GM12864 (cell line): ENCODE measurements at regions not wholly inside any gene's neighbourhood (a gene's known extent, or its start where the extent isn't known, plus 50 kb on each side); places are given as distances from the start of the nearest gene placed in this dataset.

ENCODE experiments used
- DNase-seq: peaks from one replicate; pipeline ENCODE4 v3.0.0-alpha.2; 2011; ENCODE audit warnings: low read depth
- H3K4me3 ChIP-seq: 2 replicates; pipeline ENCODE4 v1.5.1; 2011; ENCODE audit warnings: mild to moderate bottlenecking, low read depth, low read length, control low read depth
- TF ChIP-seq, protein P1 (sequence below): IDR thresholded peaks from 2 replicates; pipeline ENCODE4 v1.5.1; 2011; ENCODE audit warnings: low read depth, mild to moderate bottlenecking, moderate library complexity, low read length, control low read depth, inconsistent platforms; ENCODE audit errors: missing control alignments

DNA sequence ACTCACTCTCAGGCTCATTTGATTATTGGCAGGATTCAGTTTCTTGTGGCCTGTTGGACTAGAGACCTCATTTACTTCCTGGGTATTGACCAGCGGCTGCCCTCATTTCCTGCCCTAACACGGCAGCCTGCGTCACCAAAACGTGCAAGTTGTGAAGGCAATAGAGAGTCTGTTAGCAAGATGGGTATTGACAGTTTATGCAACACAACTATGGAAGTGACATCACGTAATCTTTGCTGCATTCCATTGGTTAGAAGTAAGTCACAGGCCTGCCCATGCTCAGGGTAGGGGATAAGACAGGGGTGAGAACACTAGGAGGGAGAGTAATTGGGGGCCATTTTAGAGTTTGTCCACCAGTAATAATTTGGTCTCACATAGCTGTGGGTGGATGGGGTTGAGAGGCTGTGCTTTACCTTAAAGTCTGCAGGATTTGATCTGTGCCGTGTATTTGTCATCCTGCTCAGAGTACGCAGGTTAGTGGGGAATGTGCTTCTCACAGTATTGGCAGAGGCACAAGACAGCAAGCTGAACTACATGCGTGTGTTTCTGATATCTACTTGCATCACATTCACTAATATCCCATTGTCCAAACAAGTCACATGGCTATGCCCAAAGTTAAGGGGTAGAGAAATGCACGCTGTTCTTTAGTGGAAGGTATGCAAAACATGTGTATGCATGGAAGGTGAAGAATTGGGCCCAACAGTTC, 83.3 kb downstream of the EDEM1 start:
- TF ChIP-seq, protein P1, sequence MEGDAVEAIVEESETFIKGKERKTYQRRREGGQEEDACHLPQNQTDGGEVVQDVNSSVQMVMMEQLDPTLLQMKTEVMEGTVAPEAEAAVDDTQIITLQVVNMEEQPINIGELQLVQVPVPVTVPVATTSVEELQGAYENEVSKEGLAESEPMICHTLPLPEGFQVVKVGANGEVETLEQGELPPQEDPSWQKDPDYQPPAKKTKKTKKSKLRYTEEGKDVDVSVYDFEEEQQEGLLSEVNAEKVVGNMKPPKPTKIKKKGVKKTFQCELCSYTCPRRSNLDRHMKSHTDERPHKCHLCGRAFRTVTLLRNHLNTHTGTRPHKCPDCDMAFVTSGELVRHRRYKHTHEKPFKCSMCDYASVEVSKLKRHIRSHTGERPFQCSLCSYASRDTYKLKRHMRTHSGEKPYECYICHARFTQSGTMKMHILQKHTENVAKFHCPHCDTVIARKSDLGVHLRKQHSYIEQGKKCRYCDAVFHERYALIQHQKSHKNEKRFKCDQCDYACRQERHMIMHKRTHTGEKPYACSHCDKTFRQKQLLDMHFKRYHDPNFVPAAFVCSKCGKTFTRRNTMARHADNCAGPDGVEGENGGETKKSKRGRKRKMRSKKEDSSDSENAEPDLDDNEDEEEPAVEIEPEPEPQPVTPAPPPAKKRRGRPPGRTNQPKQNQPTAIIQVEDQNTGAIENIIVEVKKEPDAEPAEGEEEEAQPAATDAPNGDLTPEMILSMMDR: no peak
- H3K4me3 ChIP-seq: no peak overlapping the region
- DNase-seq: no peak

DNA sequence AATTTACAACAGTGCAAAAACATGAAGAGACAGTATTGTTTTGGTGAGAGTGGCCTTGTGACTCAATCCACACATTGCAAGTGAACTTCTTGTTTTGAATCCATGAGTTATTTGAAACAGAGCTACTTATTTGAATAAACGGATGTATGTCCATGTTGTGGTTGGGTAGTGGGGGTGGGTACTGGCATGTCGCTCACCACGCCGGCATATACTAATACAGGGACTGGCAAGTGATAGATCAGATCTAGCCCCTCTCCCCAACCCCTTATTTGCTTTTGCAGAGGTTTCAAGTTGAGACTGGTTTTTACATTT, 83.8 kb downstream of the EDEM1 start:
- no peak for DNase-seq
- TF ChIP-seq, protein P1: no peak
- no peak overlapping the region for H3K4me3 ChIP-seq

- no peak for DNase-seq
- TF ChIP-seq, protein P1: no peak
- no peak overlapping the region for H3K4me3 ChIP-seq
Observed at GRCh38 chr3:5272387-5272786, 84.9 kb downstream of the EDEM1 start.

DNA sequence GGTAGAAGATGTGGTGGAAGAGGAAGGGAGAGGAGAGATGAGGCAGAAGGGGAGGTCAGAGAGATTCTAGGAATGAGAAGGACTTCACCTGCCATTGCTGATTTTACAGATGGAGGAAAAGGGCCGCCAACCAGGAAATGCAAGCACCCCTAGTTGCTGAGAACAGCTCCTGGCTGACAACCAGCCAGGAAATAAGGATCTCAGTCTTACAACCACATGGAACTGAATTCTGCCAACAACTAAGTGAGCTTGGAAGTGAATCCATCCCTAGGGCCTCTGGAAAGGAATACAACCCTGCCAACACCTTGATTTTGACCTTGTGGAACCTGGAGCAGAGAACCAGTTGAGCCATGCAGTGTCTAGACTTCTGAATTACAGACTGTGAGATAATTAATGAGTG, 86.6 kb downstream of the EDEM1 start:
- TF ChIP-seq, protein P1: no peak
- H3K4me3 ChIP-seq: no peak overlapping the region
- no peak for DNase-seq

- TF ChIP-seq, protein P1: no peak
- DNase-seq: no peak
- H3K4me3 ChIP-seq: no peak overlapping the region
Observed at GRCh38 chr3:5275529-5275928, 88.0 kb downstream of the EDEM1 start.

DNA sequence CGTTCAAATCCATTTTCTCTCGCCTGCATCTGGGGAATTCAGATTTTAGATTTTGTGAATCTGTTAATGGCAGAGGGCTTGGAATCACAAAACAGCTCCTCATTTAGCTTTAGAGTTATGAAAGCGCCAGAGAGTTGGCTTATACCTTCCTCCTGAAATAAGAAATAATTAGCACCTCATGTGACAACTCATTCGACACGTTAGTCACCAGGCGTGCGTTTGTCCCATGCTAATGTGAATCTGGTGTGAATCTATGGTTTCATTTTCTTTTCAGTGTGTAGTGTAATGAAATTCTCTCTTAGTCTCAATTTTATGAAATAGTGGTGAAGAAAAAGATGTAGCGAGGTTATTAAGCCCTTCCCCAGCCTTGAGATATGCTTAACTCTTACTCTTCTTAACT, 89.4 kb downstream of the EDEM1 start:
- DNase-seq: no peak
- no peak overlapping the region for H3K4me3 ChIP-seq
- TF ChIP-seq, protein P1: no peak

DNA sequence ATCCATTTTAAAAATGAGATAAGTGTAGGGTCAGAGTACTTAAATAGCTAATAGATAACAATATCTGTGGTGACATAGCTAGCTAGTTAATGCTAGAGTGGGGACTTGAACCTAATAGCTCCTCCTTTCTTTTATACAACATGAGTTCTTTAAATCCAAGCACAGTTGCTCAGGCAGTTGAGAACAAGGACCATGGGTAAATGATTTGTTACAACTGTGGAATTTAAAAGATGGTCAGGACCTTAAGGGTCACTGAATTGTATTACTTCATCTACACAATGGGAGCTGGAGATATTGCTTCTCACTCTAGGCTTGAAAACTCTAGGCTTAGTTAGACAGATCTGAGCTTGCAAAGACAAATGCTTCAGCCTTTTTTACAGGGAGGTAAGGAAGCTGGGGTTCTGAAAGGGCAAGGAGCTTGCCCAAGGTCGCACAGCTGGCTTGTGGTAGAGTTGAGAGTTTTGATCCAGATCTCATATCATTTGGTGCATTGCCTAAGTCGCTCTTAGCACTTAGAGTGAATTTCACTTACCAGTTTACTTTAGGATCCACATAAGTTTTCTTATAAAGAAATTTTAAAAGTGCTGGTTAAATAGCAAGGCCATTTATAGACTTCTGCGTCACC, 90.2 kb downstream of the EDEM1 start:
- no peak for DNase-seq
- no peak overlapping the region for H3K4me3 ChIP-seq
- TF ChIP-seq, protein P1: no peak
